Uterus (tissue), 3 donors: ENCODE measurements at regions not wholly inside any gene's neighbourhood (a gene's known extent, or its start where the extent isn't known, plus 50 kb on each side); places are given as distances from the start of the nearest gene placed in this dataset.

Experiments
- DNase-seq, 2 donors: peaks; one replicate each; pipeline ENCODE4 v3.0.0-alpha.2; 2019 to 2020
- H3K27ac ChIP-seq, 2 donors: fragments of 200-600 bp; sonication (generic); 1 replicate in 1 of 2; 2 replicates in 1 of 2; pipeline ENCODE4 v1.5.1; 2016 to 2018
- H3K27me3 ChIP-seq, 2 donors: fragments of 200-600 bp; sonication (generic); one replicate each; pipeline ENCODE4 v1.5.1; 2018 to 2019; ENCODE audit warnings: control low read depth in 1 of 2
- H3K36me3 ChIP-seq, 2 donors: fragments of 200-600 bp; sonication (generic); one replicate each; pipeline ENCODE4 v1.5.1; 2019; ENCODE audit warnings: control low read depth in 1 of 2
- H3K4me1 ChIP-seq, 2 donors: fragments of 200-600 bp; sonication (generic); one replicate each; pipeline ENCODE4 v1.5.1; 2018 to 2019; ENCODE audit warnings: control low read depth in 1 of 2
- H3K4me3 ChIP-seq, 2 donors: fragments of 200-600 bp; sonication (generic); 1 replicate in 1 of 2; 2 replicates in 1 of 2; pipeline ENCODE4 v1.5.1; 2018 to 2019; ENCODE audit warnings: mild to moderate bottlenecking in 1 of 2
- H3K9me3 ChIP-seq, 2 donors: fragments of 200-600 bp; sonication (generic); one replicate each; pipeline ENCODE4 v1.5.1; 2019; ENCODE audit warnings: control low read depth in 1 of 2
- CTCF ChIP-seq, 4 experiments: fragments of 200-600 bp in 2 of 4; fragments of 450-650 bp in 2 of 4; sonication (generic) in 2 of 4; IDR thresholded peaks; one replicate each; pipeline ENCODE4 v1.5.1; 2016 to 2019; ENCODE audit warnings: antibody characterized with exemption in 4 of 4, mild to moderate bottlenecking in 2 of 4, moderate library complexity in 1 of 4
- POLR2A ChIP-seq, 2 donors: fragments of 450-650 bp; IDR thresholded peaks; one replicate each; pipeline ENCODE4 v1.6.1; 2016; ENCODE audit warnings: antibody characterized with exemption in 2 of 2, mild to moderate bottlenecking in 1 of 2, moderate library complexity in 1 of 2
- intact Hi-C: fragments of 100-400 bp; cut with DNase I; formaldehyde crosslinking; loops from one replicate; pipeline ENCODE4 v1.15.1; 2023; ENCODE audit warnings: low total_unique reads
- donor health status: DM: yes; HTN: yes; CAD: no.

GRCh38 chr2:19425419-19425818 lies 67.0 kb upstream of the OSR1 start:
- intact Hi-C loops: no loop called here
- TF ChIP-seq CTCF (IDR thresholded peaks at IDR 0.05): no peak
- Histone ChIP-seq H3K9me3 (no peaks in the 10 kb centered on the region), H3K27ac (no peak overlapping the region), H3K36me3 (no peaks in the 10 kb centered on the region), H3K4me1 (no peaks in the 10 kb centered on the region), H3K4me3 (no peak overlapping the region), H3K27me3 (no peaks in the 10 kb centered on the region)
- DNase-seq: no peak

GRCh38 chr2:19419211-19419880 lies 60.9 kb upstream of the OSR1 start:
- no peaks in the 10 kb centered on the region for H3K9me3 ChIP-seq
- intact Hi-C loops: no loop called here
- DNase-seq: no peak
- no peak for TF ChIP-seq POLR2A (IDR thresholded peaks at IDR 0.05)
- TF ChIP-seq CTCF (IDR thresholded peaks at IDR 0.05): no peak
- no peak overlapping the region for H3K27ac ChIP-seq
- no peaks in the 10 kb centered on the region for H3K27me3 ChIP-seq
- H3K4me3 ChIP-seq: no peak overlapping the region
- H3K4me1 ChIP-seq: no peaks in the 10 kb centered on the region
- H3K36me3 ChIP-seq: no peaks in the 10 kb centered on the region

DNA sequence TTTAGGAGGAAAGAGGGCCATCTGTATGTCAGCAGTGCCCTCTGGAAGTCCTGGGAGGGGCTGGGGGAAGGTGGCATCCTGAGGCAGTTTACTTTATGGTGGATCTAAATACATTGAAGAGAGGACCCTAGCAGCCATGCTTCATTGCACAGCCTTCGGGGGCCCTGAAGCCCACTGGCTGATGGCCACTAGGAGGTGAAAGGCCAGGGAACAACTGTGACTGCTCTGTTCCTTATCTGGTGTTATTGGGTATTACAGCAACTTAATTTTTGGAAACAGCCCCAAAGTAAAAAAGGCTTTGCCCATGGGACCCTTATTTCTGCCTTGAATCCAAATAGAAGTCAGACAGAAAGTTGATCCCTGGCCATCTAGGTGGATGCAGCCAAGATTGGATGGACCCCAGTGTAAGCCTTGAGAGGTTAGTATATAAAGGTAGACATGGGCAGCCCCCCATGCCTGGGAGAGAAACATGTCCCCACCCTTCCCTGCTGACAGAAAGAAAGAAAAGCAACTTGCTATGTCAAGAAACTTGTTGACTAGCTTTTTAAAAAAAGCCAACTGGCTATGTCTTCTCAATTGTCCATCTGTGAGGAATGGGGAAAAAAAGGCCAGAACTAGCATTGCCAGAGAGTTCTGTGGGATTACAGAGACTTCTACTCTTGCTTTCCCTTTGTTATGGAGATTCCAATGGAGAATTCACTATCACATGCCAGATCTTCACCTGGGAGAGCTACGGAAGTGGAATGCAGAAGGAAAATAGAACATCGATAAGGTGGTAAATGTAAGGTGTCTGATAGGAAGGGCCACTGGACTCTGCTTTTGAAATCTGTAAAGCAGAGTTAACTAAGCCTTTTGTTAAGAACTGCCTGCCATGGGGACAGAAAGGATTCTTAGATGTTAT lies 58.6 kb upstream of the OSR1 start:
- intact Hi-C loops: no loop called here
- H3K4me1 ChIP-seq: no peaks in the 10 kb centered on the region

GRCh38 chr2:19416083-19416482 lies 57.7 kb upstream of the OSR1 start:
- Histone ChIP-seq H3K27me3 (no peaks in the 10 kb centered on the region), H3K4me3 (no peak overlapping the region), H3K36me3 (no peaks in the 10 kb centered on the region), H3K4me1 (no peaks in the 10 kb centered on the region), H3K9me3 (no peaks in the 10 kb centered on the region), H3K27ac (no peak overlapping the region)
- DNase-seq: no peak
- TF ChIP-seq POLR2A (IDR thresholded peaks at IDR 0.05): no peak
- no peak for TF ChIP-seq CTCF (IDR thresholded peaks at IDR 0.05)
- intact Hi-C loops: no loop called here

More for the DNA sequence above, 58.6 kb upstream of the OSR1 start:
- Histone ChIP-seq H3K4me3 (no peak overlapping the region), H3K27me3 (no peaks in the 10 kb centered on the region), H3K36me3 (no peaks in the 10 kb centered on the region), H3K9me3 (no peaks in the 10 kb centered on the region), H3K27ac (no peak overlapping the region)
- no peak for TF ChIP-seq CTCF (IDR thresholded peaks at IDR 0.05)
- no peak for TF ChIP-seq POLR2A (IDR thresholded peaks at IDR 0.05)
- no peak for DNase-seq

GRCh38 chr2:19409046-19409445 lies 50.6 kb upstream of the OSR1 start:
- no peaks in the 10 kb centered on the region for H3K36me3 ChIP-seq
- no peaks in the 10 kb centered on the region for H3K4me1 ChIP-seq
- H3K27ac ChIP-seq: no peak overlapping the region
- intact Hi-C loops: no loop called here
- TF ChIP-seq CTCF (IDR thresholded peaks at IDR 0.05): no peak
- no peak for TF ChIP-seq POLR2A (IDR thresholded peaks at IDR 0.05)
- H3K4me3 ChIP-seq: no peak overlapping the region
- no peaks in the 10 kb centered on the region for H3K27me3 ChIP-seq
- no peaks in the 10 kb centered on the region for H3K9me3 ChIP-seq
- no peak for DNase-seq
